ENCODE measurements at regions not wholly inside any gene's neighbourhood (a gene's known extent, or its start where the extent isn't known, plus 50 kb on each side); places are given as distances from the start of the nearest gene placed in this dataset.

DNA sequence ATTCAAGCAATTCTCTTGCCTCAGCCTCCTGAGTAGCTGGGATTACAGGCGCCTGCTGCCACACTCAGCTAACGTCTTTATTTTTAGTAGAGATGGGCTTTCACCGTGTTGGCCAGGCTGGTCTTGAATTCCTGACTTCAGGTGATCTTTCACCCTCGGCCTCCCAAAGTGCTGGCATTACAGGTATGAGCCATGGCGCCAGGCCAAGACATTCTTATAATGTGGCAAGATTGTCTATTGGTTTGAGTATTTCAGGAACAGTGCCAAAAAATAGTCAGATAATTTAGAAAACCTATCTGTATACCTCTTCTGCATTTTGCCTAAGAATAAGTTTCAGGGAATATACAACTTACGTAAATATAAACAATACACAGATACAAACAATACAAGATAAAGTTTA is 136.8 kb downstream of the TMA16 start:
- H3K36me3 ChIP-seq (ENCODE audit: control insufficient read depth in 2 of 3, insufficient read depth in 3 of 3, low read length in 3 of 3): no peaks in the 10 kb centered on the region
- no peak overlapping the region for H3K9ac ChIP-seq (ENCODE audit: low read length in 3 of 3)
- TF ChIP-seq, protein P1, sequence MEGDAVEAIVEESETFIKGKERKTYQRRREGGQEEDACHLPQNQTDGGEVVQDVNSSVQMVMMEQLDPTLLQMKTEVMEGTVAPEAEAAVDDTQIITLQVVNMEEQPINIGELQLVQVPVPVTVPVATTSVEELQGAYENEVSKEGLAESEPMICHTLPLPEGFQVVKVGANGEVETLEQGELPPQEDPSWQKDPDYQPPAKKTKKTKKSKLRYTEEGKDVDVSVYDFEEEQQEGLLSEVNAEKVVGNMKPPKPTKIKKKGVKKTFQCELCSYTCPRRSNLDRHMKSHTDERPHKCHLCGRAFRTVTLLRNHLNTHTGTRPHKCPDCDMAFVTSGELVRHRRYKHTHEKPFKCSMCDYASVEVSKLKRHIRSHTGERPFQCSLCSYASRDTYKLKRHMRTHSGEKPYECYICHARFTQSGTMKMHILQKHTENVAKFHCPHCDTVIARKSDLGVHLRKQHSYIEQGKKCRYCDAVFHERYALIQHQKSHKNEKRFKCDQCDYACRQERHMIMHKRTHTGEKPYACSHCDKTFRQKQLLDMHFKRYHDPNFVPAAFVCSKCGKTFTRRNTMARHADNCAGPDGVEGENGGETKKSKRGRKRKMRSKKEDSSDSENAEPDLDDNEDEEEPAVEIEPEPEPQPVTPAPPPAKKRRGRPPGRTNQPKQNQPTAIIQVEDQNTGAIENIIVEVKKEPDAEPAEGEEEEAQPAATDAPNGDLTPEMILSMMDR (IDR thresholded peaks at IDR 0.05; ENCODE audit: borderline replicate concordance, extremely low read depth, insufficient read depth): no peak
- H3K4me3 ChIP-seq (ENCODE audit: low read length in 3 of 3): no peak overlapping the region
- DNase-seq: no peak
- no peaks in the 10 kb centered on the region for H3K4me1 ChIP-seq (ENCODE audit: control insufficient read depth in 2 of 3, insufficient read depth in 2 of 3, low read depth in 1 of 3, low read length in 3 of 3)
- intact Hi-C loops (cut with DNase I): no loop called here
- H3K9me3 ChIP-seq (ENCODE audit: control insufficient read depth in 2 of 3, insufficient read depth in 1 of 3, low read length in 3 of 3): no peaks in the 10 kb centered on the region
- H3K27ac ChIP-seq (ENCODE audit: low read depth in 2 of 2, low read length in 2 of 2): no peak overlapping the region
- no peak for FAIRE-seq
- no peaks in the 10 kb centered on the region for H3K27me3 ChIP-seq (ENCODE audit: control insufficient read depth, insufficient read depth, low read length)

- Histone ChIP-seq H3K4me3 (ENCODE audit: low read length in 3 of 3) (no peak overlapping the region), H3K4me1 (ENCODE audit: control insufficient read depth in 2 of 3, insufficient read depth in 2 of 3, low read depth in 1 of 3, low read length in 3 of 3) (no peaks in the 10 kb centered on the region), H3K27me3 (ENCODE audit: control insufficient read depth, insufficient read depth, low read length) (no peaks in the 10 kb centered on the region), H3K9me3 (ENCODE audit: control insufficient read depth in 2 of 3, insufficient read depth in 1 of 3, low read length in 3 of 3) (no peaks in the 10 kb centered on the region), H3K27ac (ENCODE audit: low read depth in 2 of 2, low read length in 2 of 2) (no peak overlapping the region), H3K9ac (ENCODE audit: low read length in 3 of 3) (no peak overlapping the region), H3K36me3 (ENCODE audit: control insufficient read depth in 2 of 3, insufficient read depth in 3 of 3, low read length in 3 of 3) (no peaks in the 10 kb centered on the region)
- intact Hi-C loops (cut with DNase I): no loop called here
- TF ChIP-seq, protein P1 (IDR thresholded peaks at IDR 0.05; ENCODE audit: borderline replicate concordance, extremely low read depth, insufficient read depth): no peak
- FAIRE-seq (no peak), DNase-seq (no peak)
These were observed 144.4 kb downstream of the TMA16 start for GRCh38 chr4:163638909-163639308.

DNA sequence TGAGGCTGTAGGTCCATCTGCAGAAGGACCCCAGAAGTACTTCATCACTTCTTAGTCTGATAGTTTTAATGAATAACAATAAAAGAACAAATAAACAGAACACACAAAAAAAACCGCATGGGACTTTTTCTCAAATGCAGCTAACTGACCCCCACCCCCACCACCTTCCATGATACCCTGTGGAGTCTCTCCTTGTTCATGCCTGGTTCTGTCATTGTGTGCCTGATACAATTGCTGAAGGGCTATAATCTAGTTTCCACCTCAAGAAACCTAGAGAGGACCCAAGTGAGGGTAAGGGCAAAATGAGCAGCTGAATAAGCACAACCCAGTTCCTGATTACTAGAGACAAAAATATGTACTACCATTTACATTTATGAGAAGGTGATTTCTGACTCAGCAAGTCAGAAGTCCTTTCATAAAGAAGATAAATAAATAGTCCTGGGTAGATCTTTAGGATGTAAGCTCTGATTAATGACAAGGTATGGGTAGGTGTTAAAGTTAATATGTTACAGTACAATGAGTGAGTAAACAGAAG is 155.1 kb downstream of the TMA16 start:
- intact Hi-C loops (cut with DNase I): no loop called here
- TF ChIP-seq, protein P1 (IDR thresholded peaks at IDR 0.05; ENCODE audit: borderline replicate concordance, extremely low read depth, insufficient read depth): no peak
- Histone ChIP-seq H3K36me3 (ENCODE audit: control insufficient read depth in 2 of 3, insufficient read depth in 3 of 3, low read length in 3 of 3) (no peaks in the 10 kb centered on the region), H3K9ac (ENCODE audit: low read length in 3 of 3) (no peak overlapping the region), H3K27ac (ENCODE audit: low read depth in 2 of 2, low read length in 2 of 2) (no peak overlapping the region), H3K4me1 (ENCODE audit: control insufficient read depth in 2 of 3, insufficient read depth in 2 of 3, low read depth in 1 of 3, low read length in 3 of 3) (no peaks in the 10 kb centered on the region), H3K27me3 (ENCODE audit: control insufficient read depth, insufficient read depth, low read length) (no peaks in the 10 kb centered on the region), H3K9me3 (ENCODE audit: control insufficient read depth in 2 of 3, insufficient read depth in 1 of 3, low read length in 3 of 3) (peaks cover 0 to 15% (median 3%) of the 10 kb centered on the region in 3 donors), H3K4me3 (ENCODE audit: low read length in 3 of 3) (no peak overlapping the region)
- DNase-seq: no peak
- FAIRE-seq: no peak

- Histone ChIP-seq H3K27ac (ENCODE audit: low read depth in 2 of 2, low read length in 2 of 2) (no peak overlapping the region), H3K9me3 (ENCODE audit: control insufficient read depth in 2 of 3, insufficient read depth in 1 of 3, low read length in 3 of 3) (no peaks in the 10 kb centered on the region), H3K36me3 (ENCODE audit: control insufficient read depth in 2 of 3, insufficient read depth in 3 of 3, low read length in 3 of 3) (no peaks in the 10 kb centered on the region), H3K9ac (ENCODE audit: low read length in 3 of 3) (no peak overlapping the region), H3K4me1 (ENCODE audit: control insufficient read depth in 2 of 3, insufficient read depth in 2 of 3, low read depth in 1 of 3, low read length in 3 of 3) (no peaks in the 10 kb centered on the region), H3K27me3 (ENCODE audit: control insufficient read depth, insufficient read depth, low read length) (no peaks in the 10 kb centered on the region), H3K4me3 (ENCODE audit: low read length in 3 of 3) (no peak overlapping the region)
- DNase-seq (no peak), FAIRE-seq (no peak)
- TF ChIP-seq, protein P1 (IDR thresholded peaks at IDR 0.05; ENCODE audit: borderline replicate concordance, extremely low read depth, insufficient read depth): no peak
- intact Hi-C loops (cut with DNase I): no loop called here
These were observed 157.3 kb downstream of the TMA16 start for GRCh38 chr4:163651761-163652160.
